ENCODE measurements at regions not wholly inside any gene's neighbourhood (a gene's known extent, or its start where the extent isn't known, plus 50 kb on each side); places are given as distances from the start of the nearest gene placed in this dataset.

DNA sequence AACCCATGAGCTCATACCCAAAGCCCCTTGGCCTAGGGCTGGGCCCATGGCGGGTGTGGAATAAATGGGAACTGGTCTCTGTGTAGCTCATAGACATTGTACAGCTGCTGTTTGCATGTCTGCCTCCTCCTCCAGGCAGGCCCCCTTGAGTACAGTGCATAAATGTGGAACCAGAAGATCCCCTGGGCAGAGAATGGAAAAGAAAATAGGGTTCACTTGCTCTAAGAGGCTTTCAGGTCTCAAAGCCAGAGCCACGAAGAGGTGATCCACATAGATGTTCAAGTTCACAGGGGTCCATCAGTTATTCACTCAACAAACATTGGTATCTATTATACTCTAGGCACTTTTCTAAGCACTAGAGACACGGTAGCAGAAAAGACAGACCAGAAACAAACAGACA is 79.2 kb upstream of the CACNA1A start:
- ATAC-seq (no peak), DNase-seq (ENCODE audit: low spot score) (no peak)
- CTCF ChIA-PET: interaction anchor here (0.9 to 2.1 kb wide), 3 partner anchors 136 to 308 kb away, joined by 3 to 7 read pairs (median 3); no protein-coding TSS in a partner anchor
- H3K36me3 Mint-ChIP-seq: no peaks in the 10 kb centered on the region
- no peaks in the 10 kb centered on the region for H3K9me3 Mint-ChIP-seq
- POLR2A ChIA-PET: no interaction called here
- H3K4me3 Mint-ChIP-seq: no peak overlapping the region
- H3K27ac Mint-ChIP-seq: no peak overlapping the region
- H3K4me1 Mint-ChIP-seq: no peaks in the 10 kb centered on the region
- no peaks in the 10 kb centered on the region; the same call in 1 of the 2 replicates for H3K27me3 Mint-ChIP-seq (ENCODE audit: low read depth)
- TF ChIP-seq KAT7 (CRISPR knock-in tag; IDR thresholded peaks at IDR 0.05; ENCODE audit: borderline replicate concordance): no peak

DNA sequence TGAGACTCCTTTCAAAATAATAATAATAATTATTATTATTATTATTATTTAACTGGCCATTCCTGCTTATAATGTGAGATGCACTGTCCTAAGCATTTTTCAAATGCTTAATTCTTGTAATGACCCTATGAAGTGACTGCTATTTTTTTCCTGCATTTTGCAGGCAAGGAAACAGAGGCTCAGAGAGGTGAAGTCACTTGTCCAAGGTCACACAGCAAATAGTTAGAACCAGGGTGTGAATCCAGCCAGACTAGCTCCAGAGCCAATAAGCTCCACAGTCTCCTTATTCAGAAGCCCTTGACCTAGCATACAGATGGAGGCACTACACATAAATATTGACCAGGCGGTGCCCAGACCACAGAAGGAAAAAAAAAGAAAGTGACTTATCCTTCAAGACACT is 77.5 kb upstream of the CACNA1A start:
- ATAC-seq: no peak
- Mint-ChIP-seq H3K27me3 (ENCODE audit: low read depth) (no peaks in the 10 kb centered on the region; the same call in 1 of the 2 replicates), H3K27ac (no peak overlapping the region), H3K9me3 (peaks cover 4% of the 10 kb centered on the region; the same call in 1 of the 2 replicates), H3K4me3 (no peak overlapping the region), H3K4me1 (no peaks in the 10 kb centered on the region), H3K36me3 (no peaks in the 10 kb centered on the region)
- TF ChIP-seq KAT7 (CRISPR knock-in tag; IDR thresholded peaks at IDR 0.05; ENCODE audit: borderline replicate concordance) (no peak), ZNF671 (CRISPR knock-in tag; IDR thresholded peaks at IDR 0.05) (no peak), HMGA2 (CRISPR knock-in tag; IDR thresholded peaks at IDR 0.05) (no peak), CREB1 (CRISPR knock-in tag; IDR thresholded peaks at IDR 0.05) (no peak), NFYB (CRISPR knock-in tag; conservative IDR thresholded peaks at IDR 0.05; ENCODE audit: low read depth) (no peak), ZNF416 (CRISPR knock-in tag; IDR thresholded peaks at IDR 0.05) (no peak), ZNF219 (CRISPR knock-in tag; IDR thresholded peaks at IDR 0.05; ENCODE audit: borderline replicate concordance) (no peak), MXD4 (CRISPR knock-in tag; IDR thresholded peaks at IDR 0.05; ENCODE audit: borderline replicate concordance) (no peak)
- no peak for DNase-seq (ENCODE audit: low spot score)
- POLR2A ChIA-PET: no interaction called here
- CTCF ChIA-PET: interaction anchor here (1.9 to 2.1 kb wide), 2 partner anchors 9 to 306 kb away, joined by 6 to 7 read pairs; no protein-coding TSS in a partner anchor

DNA sequence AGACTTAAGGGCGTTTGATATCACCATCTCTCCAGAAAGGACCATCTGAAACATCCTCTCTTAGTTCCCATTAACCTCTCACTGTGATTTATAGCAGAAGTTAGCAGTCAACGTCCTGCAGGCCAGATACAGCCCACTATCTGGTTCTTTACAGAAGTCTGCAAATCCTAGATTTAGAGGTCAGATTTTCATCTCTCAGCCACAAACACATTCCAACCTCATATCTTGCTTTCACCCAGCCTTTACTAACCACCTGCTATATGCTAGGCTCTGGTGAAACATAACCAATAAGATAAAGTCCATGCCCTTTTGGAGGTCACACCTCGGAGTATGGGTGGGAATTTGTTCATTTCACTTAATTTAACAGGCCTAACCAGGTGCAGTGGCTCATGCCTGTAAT is 76.8 kb upstream of the CACNA1A start:
- H3K9me3 Mint-ChIP-seq: peaks cover 8% of the 10 kb centered on the region
- no peak for DNase-seq (ENCODE audit: low spot score)
- no peaks in the 10 kb centered on the region for H3K36me3 Mint-ChIP-seq
- no peak overlapping the region for H3K4me3 Mint-ChIP-seq
- no peak for ATAC-seq
- H3K4me1 Mint-ChIP-seq: no peaks in the 10 kb centered on the region
- POLR2A ChIA-PET: no interaction called here
- H3K27me3 Mint-ChIP-seq (ENCODE audit: low read depth): no peaks in the 10 kb centered on the region; the same call in 1 of the 2 replicates
- CTCF ChIA-PET: interaction anchor here (0.6 kb wide), 1 partner anchor 94 kb away, joined by 3 read pairs; no protein-coding TSS in a partner anchor
- no peak overlapping the region for H3K27ac Mint-ChIP-seq
- TF ChIP-seq, protein P1, sequence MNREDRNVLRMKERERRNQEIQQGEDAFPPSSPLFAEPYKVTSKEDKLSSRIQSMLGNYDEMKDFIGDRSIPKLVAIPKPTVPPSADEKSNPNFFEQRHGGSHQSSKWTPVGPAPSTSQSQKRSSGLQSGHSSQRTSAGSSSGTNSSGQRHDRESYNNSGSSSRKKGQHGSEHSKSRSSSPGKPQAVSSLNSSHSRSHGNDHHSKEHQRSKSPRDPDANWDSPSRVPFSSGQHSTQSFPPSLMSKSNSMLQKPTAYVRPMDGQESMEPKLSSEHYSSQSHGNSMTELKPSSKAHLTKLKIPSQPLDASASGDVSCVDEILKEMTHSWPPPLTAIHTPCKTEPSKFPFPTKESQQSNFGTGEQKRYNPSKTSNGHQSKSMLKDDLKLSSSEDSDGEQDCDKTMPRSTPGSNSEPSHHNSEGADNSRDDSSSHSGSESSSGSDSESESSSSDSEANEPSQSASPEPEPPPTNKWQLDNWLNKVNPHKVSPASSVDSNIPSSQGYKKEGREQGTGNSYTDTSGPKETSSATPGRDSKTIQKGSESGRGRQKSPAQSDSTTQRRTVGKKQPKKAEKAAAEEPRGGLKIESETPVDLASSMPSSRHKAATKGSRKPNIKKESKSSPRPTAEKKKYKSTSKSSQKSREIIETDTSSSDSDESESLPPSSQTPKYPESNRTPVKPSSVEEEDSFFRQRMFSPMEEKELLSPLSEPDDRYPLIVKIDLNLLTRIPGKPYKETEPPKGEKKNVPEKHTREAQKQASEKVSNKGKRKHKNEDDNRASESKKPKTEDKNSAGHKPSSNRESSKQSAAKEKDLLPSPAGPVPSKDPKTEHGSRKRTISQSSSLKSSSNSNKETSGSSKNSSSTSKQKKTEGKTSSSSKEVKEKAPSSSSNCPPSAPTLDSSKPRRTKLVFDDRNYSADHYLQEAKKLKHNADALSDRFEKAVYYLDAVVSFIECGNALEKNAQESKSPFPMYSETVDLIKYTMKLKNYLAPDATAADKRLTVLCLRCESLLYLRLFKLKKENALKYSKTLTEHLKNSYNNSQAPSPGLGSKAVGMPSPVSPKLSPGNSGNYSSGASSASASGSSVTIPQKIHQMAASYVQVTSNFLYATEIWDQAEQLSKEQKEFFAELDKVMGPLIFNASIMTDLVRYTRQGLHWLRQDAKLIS (CRISPR knock-in tag; IDR thresholded peaks at IDR 0.05; ENCODE audit: borderline replicate concordance): no peak
- TF ChIP-seq ZNF263 (CRISPR knock-in tag; IDR thresholded peaks at IDR 0.05; ENCODE audit: low read depth) (no peak), PRRX2 (CRISPR knock-in tag; IDR thresholded peaks at IDR 0.05) (no peak), GTF2I (CRISPR knock-in tag; conservative IDR thresholded peaks at IDR 0.05) (no peak), GRHL2 (CRISPR knock-in tag; IDR thresholded peaks at IDR 0.05; ENCODE audit: insufficient replicate concordance, severe bottlenecking) (no peak)
- TF ChIP-seq, protein P2, sequence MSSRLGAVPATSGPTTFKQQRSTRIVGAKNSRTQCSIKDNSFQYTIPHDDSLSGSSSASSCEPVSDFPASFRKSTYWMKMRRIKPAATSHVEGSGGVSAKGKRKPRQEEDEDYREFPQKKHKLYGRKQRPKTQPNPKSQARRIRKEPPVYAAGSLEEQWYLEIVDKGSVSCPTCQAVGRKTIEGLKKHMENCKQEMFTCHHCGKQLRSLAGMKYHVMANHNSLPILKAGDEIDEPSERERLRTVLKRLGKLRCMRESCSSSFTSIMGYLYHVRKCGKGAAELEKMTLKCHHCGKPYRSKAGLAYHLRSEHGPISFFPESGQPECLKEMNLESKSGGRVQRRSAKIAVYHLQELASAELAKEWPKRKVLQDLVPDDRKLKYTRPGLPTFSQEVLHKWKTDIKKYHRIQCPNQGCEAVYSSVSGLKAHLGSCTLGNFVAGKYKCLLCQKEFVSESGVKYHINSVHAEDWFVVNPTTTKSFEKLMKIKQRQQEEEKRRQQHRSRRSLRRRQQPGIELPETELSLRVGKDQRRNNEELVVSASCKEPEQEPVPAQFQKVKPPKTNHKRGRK (CRISPR knock-in tag; IDR thresholded peaks at IDR 0.05; ENCODE audit: borderline replicate concordance): no peak
- TF ChIP-seq, protein P3, sequence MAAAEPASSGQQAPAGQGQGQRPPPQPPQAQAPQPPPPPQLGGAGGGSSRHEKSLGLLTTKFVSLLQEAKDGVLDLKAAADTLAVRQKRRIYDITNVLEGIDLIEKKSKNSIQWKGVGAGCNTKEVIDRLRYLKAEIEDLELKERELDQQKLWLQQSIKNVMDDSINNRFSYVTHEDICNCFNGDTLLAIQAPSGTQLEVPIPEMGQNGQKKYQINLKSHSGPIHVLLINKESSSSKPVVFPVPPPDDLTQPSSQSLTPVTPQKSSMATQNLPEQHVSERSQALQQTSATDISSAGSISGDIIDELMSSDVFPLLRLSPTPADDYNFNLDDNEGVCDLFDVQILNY (CRISPR knock-in tag; IDR thresholded peaks at IDR 0.05): no peak
- TF ChIP-seq, protein P4, sequence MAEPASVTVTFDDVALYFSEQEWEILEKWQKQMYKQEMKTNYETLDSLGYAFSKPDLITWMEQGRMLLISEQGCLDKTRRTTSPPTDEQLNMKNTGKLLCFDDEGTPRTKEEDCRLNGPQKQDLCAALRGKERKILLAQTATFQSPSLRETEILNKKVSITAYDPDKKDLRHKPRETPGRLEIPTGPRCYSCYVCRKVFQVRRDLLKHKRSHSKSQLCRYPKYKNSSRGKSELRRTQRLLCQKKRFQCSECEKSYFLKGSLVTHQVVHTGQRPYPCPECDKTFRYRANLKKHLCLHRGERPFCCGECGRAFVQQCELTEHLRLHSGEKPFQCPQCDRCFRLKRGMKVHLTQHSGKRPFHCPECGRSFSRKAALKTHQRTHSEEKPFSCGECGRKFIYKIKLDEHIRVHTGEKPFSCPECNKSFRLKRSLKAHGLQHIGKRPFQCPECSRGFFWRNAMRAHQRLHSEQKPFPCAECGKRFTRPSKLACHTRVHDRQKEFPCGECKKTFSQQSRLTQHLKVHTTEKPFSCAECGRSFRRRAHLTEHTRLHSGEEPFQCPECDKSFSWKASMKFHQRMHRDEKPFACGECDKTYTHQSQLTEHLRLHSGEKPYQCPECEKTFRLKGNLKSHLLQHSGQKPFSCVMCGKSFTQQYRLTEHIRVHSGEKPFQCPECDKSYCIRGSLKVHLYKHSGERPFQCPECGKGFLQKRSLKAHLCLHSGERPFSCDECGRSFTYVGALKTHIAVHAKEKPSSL (CRISPR knock-in tag; conservative IDR thresholded peaks at IDR 0.05): no peak
- TF ChIP-seq, protein P5, sequence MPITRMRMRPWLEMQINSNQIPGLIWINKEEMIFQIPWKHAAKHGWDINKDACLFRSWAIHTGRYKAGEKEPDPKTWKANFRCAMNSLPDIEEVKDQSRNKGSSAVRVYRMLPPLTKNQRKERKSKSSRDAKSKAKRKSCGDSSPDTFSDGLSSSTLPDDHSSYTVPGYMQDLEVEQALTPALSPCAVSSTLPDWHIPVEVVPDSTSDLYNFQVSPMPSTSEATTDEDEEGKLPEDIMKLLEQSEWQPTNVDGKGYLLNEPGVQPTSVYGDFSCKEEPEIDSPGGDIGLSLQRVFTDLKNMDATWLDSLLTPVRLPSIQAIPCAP (CRISPR knock-in tag; IDR thresholded peaks at IDR 0.05): no peak
- TF ChIP-seq, protein P6, sequence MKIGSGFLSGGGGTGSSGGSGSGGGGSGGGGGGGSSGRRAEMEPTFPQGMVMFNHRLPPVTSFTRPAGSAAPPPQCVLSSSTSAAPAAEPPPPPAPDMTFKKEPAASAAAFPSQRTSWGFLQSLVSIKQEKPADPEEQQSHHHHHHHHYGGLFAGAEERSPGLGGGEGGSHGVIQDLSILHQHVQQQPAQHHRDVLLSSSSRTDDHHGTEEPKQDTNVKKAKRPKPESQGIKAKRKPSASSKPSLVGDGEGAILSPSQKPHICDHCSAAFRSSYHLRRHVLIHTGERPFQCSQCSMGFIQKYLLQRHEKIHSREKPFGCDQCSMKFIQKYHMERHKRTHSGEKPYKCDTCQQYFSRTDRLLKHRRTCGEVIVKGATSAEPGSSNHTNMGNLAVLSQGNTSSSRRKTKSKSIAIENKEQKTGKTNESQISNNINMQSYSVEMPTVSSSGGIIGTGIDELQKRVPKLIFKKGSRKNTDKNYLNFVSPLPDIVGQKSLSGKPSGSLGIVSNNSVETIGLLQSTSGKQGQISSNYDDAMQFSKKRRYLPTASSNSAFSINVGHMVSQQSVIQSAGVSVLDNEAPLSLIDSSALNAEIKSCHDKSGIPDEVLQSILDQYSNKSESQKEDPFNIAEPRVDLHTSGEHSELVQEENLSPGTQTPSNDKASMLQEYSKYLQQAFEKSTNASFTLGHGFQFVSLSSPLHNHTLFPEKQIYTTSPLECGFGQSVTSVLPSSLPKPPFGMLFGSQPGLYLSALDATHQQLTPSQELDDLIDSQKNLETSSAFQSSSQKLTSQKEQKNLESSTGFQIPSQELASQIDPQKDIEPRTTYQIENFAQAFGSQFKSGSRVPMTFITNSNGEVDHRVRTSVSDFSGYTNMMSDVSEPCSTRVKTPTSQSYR (CRISPR knock-in tag; IDR thresholded peaks at IDR 0.05): no peak

Data from WTC11 (cell line).